Keratinocyte (primary cell): ENCODE measurements at regions not wholly inside any gene's neighbourhood (a gene's known extent, or its start where the extent isn't known, plus 50 kb on each side); places are given as distances from the start of the nearest gene placed in this dataset.

Source experiments
- DNase-seq: peaks from one replicate; pipeline ENCODE4 v3.0.0-alpha.2; 2011; ENCODE audit warnings: low read depth, missing footprints, low spot score
- FAIRE-seq: peaks from 2 replicates; lab custom pipeline; 2011; peaks lifted over from hg19 to GRCh38; lab: Jason Lieb, UNC
- H2AFZ ChIP-seq: 2 replicates; pipeline ENCODE4 v1.6.0; 2012; ENCODE audit warnings: low read length, control low read depth, inconsistent platforms; ENCODE audit not compliant: control insufficient read depth
- H3K27ac ChIP-seq: 2 replicates; pipeline ENCODE4 v1.5.1; 2011; ENCODE audit warnings: low read length; ENCODE audit not compliant: control insufficient read depth, insufficient read depth
- H3K27me3 ChIP-seq: 3 replicates; pipeline ENCODE4 v1.6.0; 2011; ENCODE audit warnings: low read length; ENCODE audit not compliant: control insufficient read depth, insufficient read depth; ENCODE audit errors: extremely low read depth
- H3K36me3 ChIP-seq, 2 experiments: 2 replicates in 1 of 2; 3 replicates in 1 of 2; pipeline ENCODE4 v1.5.1; 2011; ENCODE audit warnings: low read length in 2 of 2, mild to moderate bottlenecking in 1 of 2; ENCODE audit not compliant: control insufficient read depth in 2 of 2, insufficient read depth in 2 of 2; ENCODE audit errors: extremely low read depth in 1 of 2
- H3K4me1 ChIP-seq: 3 replicates; pipeline ENCODE4 v1.5.1; 2011; ENCODE audit warnings: low read length; ENCODE audit not compliant: control insufficient read depth, insufficient read depth; ENCODE audit errors: extremely low read depth
- H3K4me2 ChIP-seq: 3 replicates; pipeline ENCODE4 v1.6.0; 2011; ENCODE audit warnings: low read depth, low read length; ENCODE audit not compliant: control insufficient read depth, insufficient read depth; ENCODE audit errors: extremely low read depth
- H3K4me3 ChIP-seq, 3 experiments: fragments of 200-600 bp in 1 of 3; sonication (generic) in 1 of 3; 2 replicates in 2 of 3; 3 replicates in 1 of 3; pipeline ENCODE4 v1.5.1; 2011 to 2016; ENCODE audit warnings: low read length in 3 of 3, mild to moderate bottlenecking in 3 of 3, control low read depth in 2 of 3, inconsistent platforms in 1 of 3, low read depth in 1 of 3, mixed read lengths in 1 of 3, mixed run types in 1 of 3, moderate library complexity in 1 of 3; ENCODE audit not compliant: control insufficient read depth in 2 of 3, insufficient read depth in 2 of 3; ENCODE audit errors: extremely low read depth in 1 of 3
- H3K79me2 ChIP-seq: 2 replicates; pipeline ENCODE4 v1.6.0; 2012; ENCODE audit warnings: low read length; ENCODE audit not compliant: control insufficient read depth, insufficient read depth
- H3K9ac ChIP-seq: 3 replicates; pipeline ENCODE4 v1.6.0; 2011; ENCODE audit warnings: low read length; ENCODE audit not compliant: control insufficient read depth, insufficient read depth; ENCODE audit errors: extremely low read depth
- H3K9me1 ChIP-seq: 3 replicates; pipeline ENCODE4 v1.6.0; 2011; ENCODE audit warnings: low read length; ENCODE audit not compliant: control insufficient read depth, insufficient read depth; ENCODE audit errors: extremely low read depth
- H3K9me3 ChIP-seq: 2 replicates; pipeline ENCODE4 v1.5.1; 2012; ENCODE audit warnings: low read depth, low read length; ENCODE audit not compliant: control insufficient read depth
- H4K20me1 ChIP-seq: 3 replicates; pipeline ENCODE4 v1.6.0; 2011; ENCODE audit warnings: low read length; ENCODE audit not compliant: control insufficient read depth, insufficient read depth; ENCODE audit errors: extremely low read depth
- CTCF ChIP-seq, 3 experiments: IDR thresholded peaks in 1 of 3; conservative IDR thresholded peaks in 1 of 3; optimal IDR thresholded peaks in 1 of 3; 2 replicates in 2 of 3; 3 replicates in 1 of 3; pipeline versions ENCODE3 to v1.5.1; 2011; ENCODE audit warnings: low read length in 3 of 3, mild to moderate bottlenecking in 3 of 3, moderate library complexity in 2 of 3, control low read depth in 1 of 3, inconsistent platforms in 1 of 3; ENCODE audit not compliant: insufficient read depth in 2 of 3; ENCODE audit errors: extremely low read depth in 1 of 3
- EZH2 ChIP-seq: IDR thresholded peaks from one replicate; pipeline ENCODE4 v1.6.1; 2012; ENCODE audit warnings: inconsistent platforms, mild to moderate bottlenecking, low read length, moderate library complexity
- dilution Hi-C: fragments of 300-500 bp; cut with MboI; formaldehyde crosslinking; loops from one replicate; pipeline ENCODE4 v1.7.0; 2020; ENCODE audit warnings: low sequenced_read_pairs; ENCODE audit not compliant: extremely low pct_ligation_motif_present

- no peaks in the 10 kb centered on the region for H3K36me3 ChIP-seq
- FAIRE-seq (no peak), DNase-seq (no peak)
- no peak overlapping the region for H3K27ac ChIP-seq
- no peak overlapping the region for H3K9ac ChIP-seq
- H3K4me3 ChIP-seq = no peak overlapping the region
- H3K4me2 ChIP-seq = no peak overlapping the region
- no peaks in the 10 kb centered on the region for H3K9me1 ChIP-seq
- dilution Hi-C loops = no loop called here
- no peak overlapping the region for H2AFZ ChIP-seq
- H3K4me1 ChIP-seq = no peaks in the 10 kb centered on the region
- TF ChIP-seq CTCF (optimal IDR thresholded peaks at IDR 0.05 in 1 of 3, IDR thresholded peaks at IDR 0.05 in 1 of 3, conservative IDR thresholded peaks at IDR 0.05 in 1 of 3; ENCODE audit: extremely low read depth in 1 of 3, insufficient read depth in 2 of 3, low read length in 3 of 3) = no peak
- no peak for TF ChIP-seq EZH2
- no peaks in the 10 kb centered on the region for H3K27me3 ChIP-seq
- H4K20me1 ChIP-seq = no peaks in the 10 kb centered on the region
- H3K79me2 ChIP-seq = no peaks in the 10 kb centered on the region
- H3K9me3 ChIP-seq = no peaks in the 10 kb centered on the region
These were observed 1362.2 kb upstream of the TMEFF2 start for GRCh38 chr2:193556766-193557470.

- DNase-seq (no peak), FAIRE-seq (no peak)
- Histone ChIP-seq H3K4me1 (no peaks in the 10 kb centered on the region), H3K9me3 (no peaks in the 10 kb centered on the region), H3K27me3 (no peaks in the 10 kb centered on the region), H3K9ac (no peak overlapping the region), H4K20me1 (no peaks in the 10 kb centered on the region), H2AFZ (no peak overlapping the region), H3K36me3 (no peaks in the 10 kb centered on the region), H3K27ac (no peak overlapping the region), H3K4me3 (no peak overlapping the region), H3K9me1 (no peaks in the 10 kb centered on the region), H3K4me2 (no peak overlapping the region), H3K79me2 (no peaks in the 10 kb centered on the region)
- TF ChIP-seq EZH2 = no peak
- no peak for TF ChIP-seq CTCF (optimal IDR thresholded peaks at IDR 0.05 in 1 of 3, IDR thresholded peaks at IDR 0.05 in 1 of 3, conservative IDR thresholded peaks at IDR 0.05 in 1 of 3; ENCODE audit: extremely low read depth in 1 of 3, insufficient read depth in 2 of 3, low read length in 3 of 3)
- dilution Hi-C loops = no loop called here
These were observed 1354.9 kb upstream of the TMEFF2 start for GRCh38 chr2:193549661-193550060.
